ENCODE measurements at regions not wholly inside any gene's neighbourhood (a gene's known extent, or its start where the extent isn't known, plus 50 kb on each side); places are given as distances from the start of the nearest gene placed in this dataset.

- DNase-seq = no peak
Measured at GRCh38 chr3:135885885-135886284, 79.6 kb upstream of the PPP2R3A start.

- no peak for DNase-seq
Measured at GRCh38 chr3:135887220-135887619, 78.3 kb upstream of the PPP2R3A start.

GRCh38 chr3:135889443-135889842 is 76.1 kb upstream of the PPP2R3A start:
- DNase-seq = no peak

DNA sequence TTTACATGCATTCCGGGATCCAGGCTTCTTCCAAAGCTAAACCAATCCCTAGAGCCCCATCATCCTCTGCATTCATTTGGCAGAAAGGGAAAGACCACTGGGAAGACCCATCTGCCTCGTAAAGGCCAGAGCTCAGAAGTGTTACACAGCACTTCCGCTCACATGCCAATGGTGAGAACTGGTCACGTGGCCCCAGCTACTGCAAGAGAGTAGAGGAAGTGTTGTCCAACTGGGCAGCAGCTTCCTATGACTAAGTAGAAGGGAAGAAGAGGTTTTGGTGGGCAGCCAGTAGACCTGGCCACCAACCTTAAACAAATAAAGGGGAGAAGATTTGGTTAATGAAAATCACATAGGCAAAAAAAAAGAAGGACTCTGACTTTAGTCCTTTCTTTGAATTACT is 74.4 kb upstream of the PPP2R3A start:
- no peak for DNase-seq

- DNase-seq = peak; percentile 29 to 47
Measured at GRCh38 chr3:135895106-135895733, 70.3 kb upstream of the PPP2R3A start.

GRCh38 chr3:135895734-135896121 is 69.8 kb upstream of the PPP2R3A start:
- DNase-seq = no peak

DNA sequence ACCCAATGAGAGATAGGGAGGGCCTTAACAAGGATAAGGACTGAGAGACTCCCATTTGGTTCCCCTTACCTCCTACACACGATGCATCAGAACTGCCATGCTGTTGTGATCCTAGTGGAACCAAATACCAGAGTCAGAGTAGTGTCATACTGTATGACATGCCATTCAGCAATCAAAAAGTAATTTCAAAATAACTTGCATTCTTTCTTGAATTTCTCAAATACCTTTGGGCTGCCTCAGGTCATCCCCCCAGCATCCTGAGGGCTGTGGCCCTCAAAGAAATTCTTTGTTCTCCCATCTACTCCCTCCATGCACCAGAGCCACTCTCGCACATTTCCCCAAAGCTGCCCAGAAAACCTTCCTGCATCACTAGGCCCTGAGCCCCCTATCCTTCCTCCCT is 68.9 kb upstream of the PPP2R3A start:
- DNase-seq = no peak

DNA sequence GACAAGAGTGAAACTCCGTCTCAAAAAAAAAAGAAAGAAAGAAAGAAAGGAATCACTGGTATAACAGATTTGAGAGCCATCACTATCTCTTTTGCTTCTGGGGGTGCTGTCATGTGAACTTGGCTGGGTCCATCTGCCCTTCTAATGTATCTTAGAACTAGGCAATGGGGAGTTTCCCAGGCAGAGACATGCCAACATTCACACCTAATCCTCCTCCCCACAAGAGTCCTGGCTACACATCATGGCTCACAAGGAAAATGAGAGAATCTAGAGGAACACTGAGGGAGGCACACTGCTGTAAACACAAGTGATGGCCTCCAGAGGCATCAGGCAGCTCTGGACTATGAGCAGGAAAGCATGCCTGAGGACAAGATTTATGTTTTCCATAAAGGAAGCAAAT is 67.8 kb upstream of the PPP2R3A start:
- no peak for DNase-seq

GRCh38 chr3:135898774-135899173 is 66.8 kb upstream of the PPP2R3A start:
- DNase-seq = no peak

GRCh38 chr3:135905058-135905724 is 60.3 kb upstream of the PPP2R3A start:
- no peak for DNase-seq

DNA sequence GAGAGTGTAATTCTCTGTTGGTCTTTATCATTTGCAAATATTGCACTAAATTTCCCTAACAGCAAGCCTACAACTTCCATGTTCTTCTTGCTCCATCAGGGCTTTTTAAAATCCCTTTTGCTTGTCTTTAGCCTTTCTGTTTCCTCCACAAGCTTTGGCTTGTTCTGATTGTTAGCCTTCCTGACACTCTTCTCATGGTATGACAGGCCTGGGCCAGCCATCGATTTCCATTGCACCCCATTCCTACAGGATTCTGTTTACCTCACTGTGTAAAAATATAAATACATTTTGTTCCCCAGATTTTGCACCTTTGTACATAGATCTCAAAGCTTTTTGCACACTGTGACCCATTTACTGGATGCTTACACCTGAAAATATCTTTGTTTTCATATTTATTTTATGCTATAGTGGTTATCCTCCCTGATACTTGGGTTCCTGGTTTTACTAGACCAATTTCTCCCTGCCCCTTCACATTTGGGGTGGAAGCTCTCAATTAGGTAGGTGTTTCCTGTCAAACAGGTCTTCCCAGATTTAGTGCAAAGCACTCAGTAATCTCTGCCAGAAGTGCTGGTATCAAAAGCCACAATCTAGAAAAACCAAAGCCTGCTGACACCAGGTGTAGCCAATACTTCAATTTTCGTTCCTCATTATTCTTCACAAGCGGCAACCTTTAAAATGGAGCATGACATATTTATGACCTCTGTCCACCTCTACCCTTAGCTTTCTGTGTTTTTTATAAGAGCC is 57.9 kb upstream of the PPP2R3A start:
- DNase-seq = no peak

- DNase-seq = no peak
Measured at GRCh38 chr3:135908225-135908624, 57.3 kb upstream of the PPP2R3A start.

DNA sequence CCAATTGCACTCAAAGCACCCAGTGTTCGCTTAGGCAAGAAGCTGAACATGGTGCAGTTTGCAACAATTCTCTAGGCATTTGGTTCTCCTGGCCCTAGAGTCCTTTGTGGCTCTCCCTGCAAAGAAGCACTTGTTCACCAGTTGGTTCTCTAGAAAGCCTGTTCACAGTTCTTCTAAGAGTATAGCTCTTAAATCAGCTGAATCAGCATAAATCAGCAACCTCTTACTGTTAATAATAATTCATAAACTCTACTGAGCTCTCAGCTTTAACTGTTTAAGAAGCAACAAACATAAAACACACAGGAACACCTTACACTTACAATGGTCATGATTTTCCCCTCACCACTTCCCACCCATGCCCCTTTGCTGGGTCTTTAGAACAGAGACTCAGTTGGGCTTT is 56.8 kb upstream of the PPP2R3A start:
- DNase-seq = no peak

DNA sequence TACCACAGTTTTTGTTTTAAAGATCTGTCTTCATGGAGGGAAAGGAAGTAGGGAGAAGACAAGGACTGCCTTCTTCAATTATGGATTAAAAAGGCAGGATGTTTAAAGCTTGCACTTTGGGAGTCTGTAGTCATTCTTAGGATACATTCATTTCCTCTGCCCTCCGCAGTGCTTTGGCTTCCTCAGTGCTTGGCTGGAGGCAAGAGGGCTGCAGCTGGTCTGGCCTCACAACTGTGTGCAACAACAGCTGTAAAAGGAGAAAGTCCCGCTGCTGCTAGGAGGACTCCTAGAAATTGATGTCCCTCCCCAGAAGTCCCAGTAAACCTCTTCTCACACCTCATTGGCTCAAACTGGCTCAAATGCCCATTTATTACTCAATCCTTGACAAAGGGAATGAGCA is 54.4 kb upstream of the PPP2R3A start:
- no peak for DNase-seq

DNA sequence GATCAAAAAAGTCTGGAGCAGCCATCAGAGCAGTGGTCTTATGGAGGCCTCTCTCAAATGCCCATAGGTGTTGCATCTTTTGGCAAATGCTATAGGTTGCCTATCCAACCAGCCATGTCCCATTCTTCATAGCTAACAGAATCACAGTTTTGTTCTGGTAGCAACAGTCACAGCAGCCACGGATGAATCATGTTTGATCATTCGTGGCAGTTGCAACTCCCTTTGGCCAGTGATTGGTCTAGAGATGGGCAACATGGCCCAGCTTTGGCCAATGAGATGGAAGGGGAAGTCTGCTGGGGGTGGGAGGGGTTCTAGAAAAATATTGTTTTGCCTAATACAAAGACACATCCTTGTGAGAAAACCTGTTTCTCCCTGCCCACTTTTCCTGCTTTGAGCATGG is 50.3 kb upstream of the PPP2R3A start:
- DNase-seq = no peak
